Gastrocnemius medialis (tissue), 4 donors: ENCODE measurements at regions not wholly inside any gene's neighbourhood (a gene's known extent, or its start where the extent isn't known, plus 50 kb on each side); places are given as distances from the start of the nearest gene placed in this dataset.
"Not testable (repeated sequence)": the region's sequence is repeated elsewhere in the genome, so short reads cannot be mapped to it uniquely, and the experiment has no call there.

ENCODE experiments used
- ATAC-seq, 2 donors: fragments of 150-250 bp; one replicate each; pipeline ENCODE4 v1.9.1; 2016
- DNase-seq, 2 donors: peaks; one replicate each; pipeline ENCODE4 v3.0.0-alpha.2; 2019
- H3K27ac ChIP-seq, 4 donors: fragments of 200-600 bp; sonication (generic); 1 replicate in 1 of 4; 2 replicates in 3 of 4; pipeline ENCODE4 v1.5.1; 2016 to 2018; ENCODE audit warnings: mild to moderate bottlenecking in 2 of 4, moderate library complexity in 1 of 4
- H3K27me3 ChIP-seq, 3 donors: fragments of 200-600 bp; sonication (generic) in 2 of 3; 1 replicate in 1 of 3; 2 replicates in 2 of 3; pipeline versions ENCODE4 v1.5.1 to v1.6.0; 2016 to 2019; ENCODE audit warnings: mild to moderate bottlenecking in 1 of 3, moderate library complexity in 1 of 3
- H3K36me3 ChIP-seq, 2 donors: fragments of 200-600 bp; sonication (generic) in 1 of 2; one replicate each; pipeline ENCODE4 v1.5.1; 2017 to 2018
- H3K4me1 ChIP-seq, 2 donors: fragments of 200-600 bp; sonication (generic) in 1 of 2; one replicate each; pipeline ENCODE4 v1.5.1; 2016 to 2017; ENCODE audit warnings: mild to moderate bottlenecking in 2 of 2
- H3K4me3 ChIP-seq, 4 donors: fragments of 200-600 bp; sonication (generic) in 3 of 4; 1 replicate in 1 of 4; 2 replicates in 3 of 4; pipeline ENCODE4 v1.5.1; 2016 to 2019; ENCODE audit warnings: mild to moderate bottlenecking in 2 of 4
- H3K9me3 ChIP-seq, 3 donors: fragments of 200-600 bp; sonication (generic) in 2 of 3; 1 replicate in 1 of 3; 2 replicates in 2 of 3; pipeline ENCODE4 v1.5.1; 2016 to 2019
- CTCF ChIP-seq, 5 experiments: fragments of 450-650 bp in 3 of 5; fragments of 200-600 bp in 2 of 5; sonication (generic) in 2 of 5; IDR thresholded peaks in 4 of 5; conservative IDR thresholded peaks in 1 of 5; 1 replicate in 4 of 5; 2 replicates in 1 of 5; pipeline ENCODE4 v1.5.1; 2016 to 2019; ENCODE audit warnings: antibody characterized with exemption in 5 of 5, mild to moderate bottlenecking in 3 of 5, moderate library complexity in 3 of 5
- POLR2A ChIP-seq, 2 donors: fragments of 450-650 bp; IDR thresholded peaks; one replicate each; pipeline ENCODE4 v1.6.1; 2017; ENCODE audit warnings: antibody characterized with exemption in 2 of 2, mild to moderate bottlenecking in 2 of 2, moderate library complexity in 2 of 2
- in situ Hi-C, 4 donors: fragments of 200-750 bp; cut with MboI; loops; one replicate each; pipeline versions ENCODE4 v1.15.0 to v1.8.0; 2017; ENCODE audit warnings: low sequenced_read_pairs in 4 of 4
- intact Hi-C: fragments of 100-400 bp; cut with DNase I; formaldehyde crosslinking; loops from one replicate; pipeline ENCODE4 v1.15.1; 2023; ENCODE audit warnings: low total_unique reads

DNA sequence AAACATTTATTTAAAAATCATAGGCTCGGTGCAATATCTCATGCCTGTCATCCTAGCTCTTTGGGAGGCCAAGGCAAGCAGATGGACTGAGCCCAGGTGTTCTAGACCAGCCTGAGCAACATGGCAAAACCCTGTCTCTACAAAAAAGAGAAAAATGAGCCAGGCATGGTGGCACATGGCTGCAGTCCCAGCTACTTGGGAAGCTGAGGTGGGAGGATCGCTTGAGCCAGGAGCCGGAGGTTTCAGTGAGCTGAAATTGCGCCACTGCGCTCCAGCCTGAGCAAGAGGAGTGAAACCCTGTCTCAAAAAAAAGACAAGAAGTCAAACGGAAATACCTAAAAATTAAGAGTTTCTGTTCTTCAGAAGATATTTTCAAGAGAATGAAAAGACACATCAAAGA, 122.3 kb downstream of the RSL24D1 start:
- in situ Hi-C loops (loop anchor here in 1 of 4 donors (25.0 kb wide), 1 partner anchor 112 kb away; no protein-coding TSS in a partner anchor), intact Hi-C loops (no loop called here)
- TF ChIP-seq POLR2A (IDR thresholded peaks at IDR 0.05) (no peak), CTCF (IDR thresholded peaks at IDR 0.05 in 4 of 5, conservative IDR thresholded peaks at IDR 0.05 in 1 of 5) (no peak)
- H3K9me3 ChIP-seq: no peaks in the 10 kb centered on the region
- H3K27ac ChIP-seq: no peak overlapping the region
- ATAC-seq: no peak
- no peak overlapping the region for H3K4me3 ChIP-seq
- no peaks in the 10 kb centered on the region for H3K4me1 ChIP-seq
- no peaks in the 10 kb centered on the region for H3K27me3 ChIP-seq
- H3K36me3 ChIP-seq: no peaks in the 10 kb centered on the region
- no peak for DNase-seq

GRCh38 chr15:55063970-55064369, 132.8 kb downstream of the RSL24D1 start:
- H3K36me3 ChIP-seq, H3K4me1 ChIP-seq, ATAC-seq, DNase-seq, intact Hi-C loops, H3K27me3 ChIP-seq, H3K4me3 ChIP-seq, H3K9me3 ChIP-seq, H3K27ac ChIP-seq: not testable (repeated sequence)
- in situ Hi-C loops: loop anchor here in 1 of 4 donors (25.0 kb wide), 1 partner anchor 102 kb away; no protein-coding TSS in a partner anchor

DNA sequence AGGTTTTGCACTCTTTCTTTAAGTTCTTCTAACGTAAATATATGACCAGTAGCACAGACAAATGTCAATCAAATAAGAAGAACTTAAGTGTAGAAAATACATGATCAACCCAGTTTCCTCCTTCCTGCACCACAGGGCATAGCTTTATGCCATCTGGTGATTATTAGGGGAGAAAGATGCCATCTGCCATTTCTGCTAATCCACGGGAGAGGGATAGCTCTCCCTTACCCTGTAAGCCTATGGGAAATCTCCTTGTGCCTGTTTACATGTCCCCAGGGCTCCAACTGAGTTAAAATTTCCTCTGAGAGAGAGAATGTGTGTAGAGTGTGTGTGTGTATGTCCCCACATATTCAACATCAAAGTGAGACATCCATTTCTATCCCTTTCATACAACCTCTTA, 135.9 kb downstream of the RSL24D1 start:
- in situ Hi-C loops: loop anchor here in 1 of 4 donors (25.0 kb wide), 1 partner anchor 99 kb away; no protein-coding TSS in a partner anchor
- no peak for DNase-seq
- no peak for ATAC-seq
- Histone ChIP-seq H3K27ac (no peak overlapping the region), H3K36me3 (no peaks in the 10 kb centered on the region), H3K4me1 (no peaks in the 10 kb centered on the region), H3K27me3 (no peaks in the 10 kb centered on the region), H3K9me3 (no peaks in the 10 kb centered on the region), H3K4me3 (no peak overlapping the region)
- intact Hi-C loops: no loop called here
- TF ChIP-seq CTCF (IDR thresholded peaks at IDR 0.05 in 4 of 5, conservative IDR thresholded peaks at IDR 0.05 in 1 of 5): no peak
- TF ChIP-seq POLR2A (IDR thresholded peaks at IDR 0.05): no peak

GRCh38 chr15:55056500-55056899, 140.2 kb downstream of the RSL24D1 start:
- Histone ChIP-seq H3K4me1 (no peaks in the 10 kb centered on the region), H3K36me3 (no peaks in the 10 kb centered on the region), H3K27me3 (no peaks in the 10 kb centered on the region), H3K4me3 (no peak overlapping the region), H3K27ac (no peak overlapping the region), H3K9me3 (no peaks in the 10 kb centered on the region)
- in situ Hi-C loops: loop anchor here in 1 of 4 donors (25.0 kb wide), 1 partner anchor 94 kb away; no protein-coding TSS in a partner anchor
- TF ChIP-seq CTCF (IDR thresholded peaks at IDR 0.05 in 4 of 5, conservative IDR thresholded peaks at IDR 0.05 in 1 of 5) (no peak), POLR2A (IDR thresholded peaks at IDR 0.05) (no peak)
- DNase-seq: no peak
- ATAC-seq: no peak
- intact Hi-C loops: no loop called here

DNA sequence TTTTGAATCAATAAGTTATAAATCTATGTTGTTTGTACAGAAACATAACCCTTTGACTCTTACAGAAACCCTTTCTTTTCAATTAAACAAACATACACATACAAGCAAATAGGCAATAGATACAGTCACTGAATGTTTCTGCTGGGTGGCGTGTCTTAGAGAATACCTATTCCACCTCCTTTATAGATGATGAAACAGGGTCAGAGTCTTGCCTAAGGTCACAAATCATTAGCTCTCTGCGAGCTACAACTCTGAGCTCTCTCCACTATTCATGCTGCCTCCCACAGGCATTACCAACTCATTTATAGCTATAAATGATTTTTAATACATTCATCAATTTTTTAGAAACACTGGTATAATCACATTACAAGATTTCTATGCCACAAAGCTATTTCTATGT, 152.6 kb downstream of the RSL24D1 start:
- DNase-seq (no peak), ATAC-seq (no peak)
- Histone ChIP-seq H3K4me3 (no peak overlapping the region), H3K27ac (no peak overlapping the region), H3K4me1 (no peaks in the 10 kb centered on the region), H3K36me3 (no peaks in the 10 kb centered on the region), H3K9me3 (no peaks in the 10 kb centered on the region), H3K27me3 (no peaks in the 10 kb centered on the region)
- intact Hi-C loops: no loop called here
- TF ChIP-seq CTCF (IDR thresholded peaks at IDR 0.05 in 4 of 5, conservative IDR thresholded peaks at IDR 0.05 in 1 of 5): no peak
- TF ChIP-seq POLR2A (IDR thresholded peaks at IDR 0.05): no peak
- in situ Hi-C loops: no loop called here
